RCC 7860 (cell line): ENCODE measurements at regions not wholly inside any gene's neighbourhood (a gene's known extent, or its start where the extent isn't known, plus 50 kb on each side); places are given as distances from the start of the nearest gene placed in this dataset.

Experiments used
- DNase-seq: peaks from one replicate; pipeline ENCODE4 v3.0.0-alpha.2; 2015; ENCODE audit warnings: low spot score
- FAIRE-seq: peaks from 2 replicates; lab custom pipeline; 2012; peaks lifted over from hg19 to GRCh38; lab: Jason Lieb, UNC

- FAIRE-seq (no peak), DNase-seq (no peak)
These were observed 124.6 kb upstream of the BCL2L14 start for GRCh38 chr12:11946161-11946560.

DNA sequence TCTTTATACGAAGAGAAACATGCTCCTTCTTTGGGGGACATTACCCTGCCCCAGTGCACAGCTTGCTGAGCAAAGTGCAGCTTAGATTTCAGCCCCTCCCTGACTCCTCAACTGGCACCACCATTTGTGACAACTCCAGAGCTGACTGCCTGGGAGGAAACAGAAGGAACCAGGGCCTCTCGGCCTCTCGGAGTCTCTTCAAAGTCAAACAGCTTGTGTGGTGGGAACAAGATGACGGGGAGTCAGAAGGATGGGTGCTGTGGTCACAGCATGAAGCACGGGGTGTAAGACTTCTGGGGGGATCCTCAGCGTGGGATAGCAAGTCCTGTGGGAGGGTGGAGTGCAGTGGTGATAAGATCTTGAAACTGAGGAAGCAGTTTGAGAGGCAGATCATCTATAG lies 123.5 kb upstream of the BCL2L14 start:
- no peak for FAIRE-seq
- no peak for DNase-seq

- DNase-seq (no peak), FAIRE-seq (no peak)
These were observed 120.9 kb upstream of the BCL2L14 start for GRCh38 chr12:11949738-11950411.

- FAIRE-seq = no peak
- no peak for DNase-seq
These were observed 119.5 kb upstream of the BCL2L14 start for GRCh38 chr12:11951209-11951608.

DNA sequence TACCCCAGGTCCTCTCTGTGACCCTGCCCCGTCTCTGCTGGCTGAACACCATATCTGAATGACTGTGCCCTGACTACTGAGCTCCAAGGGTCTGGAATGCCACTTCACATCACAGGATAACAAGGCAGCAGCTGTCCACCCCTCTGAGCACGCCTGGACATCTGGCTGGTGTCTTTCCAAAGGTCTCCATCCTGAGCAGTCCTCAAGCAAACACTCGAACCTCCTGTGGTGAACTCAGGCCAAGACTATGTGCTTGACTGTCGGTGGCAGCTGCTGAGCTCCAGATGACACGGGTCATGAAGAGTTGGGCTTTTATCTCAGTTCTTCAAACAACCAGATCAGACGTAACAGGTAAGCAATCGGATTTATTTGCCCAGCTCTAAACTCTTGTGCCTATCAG lies 117.2 kb upstream of the BCL2L14 start:
- FAIRE-seq (no peak), DNase-seq (no peak)

DNA sequence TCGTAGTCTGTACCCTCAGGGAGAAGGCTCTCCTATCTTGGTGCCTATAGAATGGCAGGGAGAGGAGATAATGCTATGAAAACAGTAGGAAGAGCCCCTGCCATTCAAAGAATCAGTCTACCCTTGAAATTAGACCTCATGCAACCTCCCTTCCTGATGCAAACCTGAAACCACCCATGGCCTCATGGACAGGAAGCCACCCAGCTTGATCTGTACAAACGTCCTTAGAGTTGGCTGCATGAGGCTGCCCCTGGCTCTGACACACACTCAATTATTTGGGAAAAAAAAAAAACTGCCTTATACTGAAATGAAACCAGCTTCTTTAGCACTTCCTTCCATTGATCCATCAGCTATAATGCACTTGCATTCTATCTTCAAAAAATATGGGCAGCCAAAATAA lies 116.6 kb upstream of the BCL2L14 start:
- DNase-seq (no peak), FAIRE-seq (no peak)

- FAIRE-seq = peak; percentile 86
These were observed 112.3 kb upstream of the BCL2L14 start for GRCh38 chr12:11958221-11959091.

GRCh38 chr12:11959117-11959823 lies 111.5 kb upstream of the BCL2L14 start:
- DNase-seq (peak; percentile 6), FAIRE-seq (no peak)

More at GRCh38 chr12:11958221-11959091, 112.3 kb upstream of the BCL2L14 start:
- DNase-seq = peak; percentile 82

DNA sequence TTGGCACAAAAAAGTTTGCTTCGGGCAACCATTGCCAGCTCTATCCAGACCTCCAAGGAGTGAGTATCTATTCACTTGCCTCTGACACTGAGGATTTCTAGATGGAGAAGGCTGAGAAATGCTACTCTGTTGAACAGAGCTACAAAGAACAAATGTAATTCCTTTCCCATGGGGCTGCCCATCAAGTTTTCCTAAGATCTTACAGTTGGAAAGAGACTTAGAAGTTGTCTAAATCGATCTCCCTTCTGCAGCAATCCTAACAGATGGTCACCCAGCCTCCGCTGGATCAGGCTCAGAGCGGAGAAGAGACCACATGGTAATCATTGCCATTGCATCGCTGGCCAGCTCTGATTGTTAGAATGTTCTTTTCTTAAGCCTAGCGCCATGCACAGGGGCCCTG lies 110.1 kb upstream of the BCL2L14 start:
- FAIRE-seq = no peak
- DNase-seq = no peak

DNA sequence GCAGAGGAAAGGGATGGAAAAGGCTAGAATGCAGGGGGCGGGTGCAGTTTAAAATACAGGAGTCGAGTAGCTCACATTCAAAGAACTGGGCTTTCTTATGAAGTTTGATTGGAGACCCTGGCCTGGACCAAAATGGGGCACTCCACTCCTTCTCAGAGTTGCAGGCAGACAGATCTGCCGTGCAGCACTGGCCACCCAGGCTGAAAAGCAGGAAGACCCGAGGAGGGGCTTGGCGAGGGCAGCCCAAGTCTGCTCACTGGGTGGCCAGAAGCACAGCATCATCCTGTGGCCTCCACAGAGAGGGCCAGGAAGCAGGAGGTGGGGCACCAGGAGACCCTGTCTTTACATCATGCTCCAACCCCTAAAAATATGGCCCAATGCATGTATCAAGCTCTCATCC lies 109.1 kb upstream of the BCL2L14 start:
- FAIRE-seq = no peak
- no peak for DNase-seq

DNA sequence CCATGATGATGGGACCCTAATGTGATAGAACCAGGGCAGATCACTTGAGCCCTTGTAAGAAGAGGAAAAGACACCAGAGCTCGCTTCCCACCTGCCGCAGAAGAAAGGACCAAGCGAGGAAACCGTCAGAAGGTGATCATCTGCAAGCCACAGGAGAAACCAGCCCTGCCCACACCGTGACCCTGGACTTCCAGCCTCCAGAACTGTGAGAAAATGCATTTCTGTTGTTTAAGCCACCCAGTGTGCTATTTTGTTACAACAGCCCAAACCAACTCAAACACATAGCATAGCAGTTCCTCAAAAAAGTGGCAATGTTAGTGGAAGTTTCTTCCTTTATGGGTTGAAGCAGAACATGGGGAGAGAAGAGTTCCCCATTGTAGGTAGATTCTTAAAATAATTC lies 107.9 kb upstream of the BCL2L14 start:
- no peak for FAIRE-seq

DNA sequence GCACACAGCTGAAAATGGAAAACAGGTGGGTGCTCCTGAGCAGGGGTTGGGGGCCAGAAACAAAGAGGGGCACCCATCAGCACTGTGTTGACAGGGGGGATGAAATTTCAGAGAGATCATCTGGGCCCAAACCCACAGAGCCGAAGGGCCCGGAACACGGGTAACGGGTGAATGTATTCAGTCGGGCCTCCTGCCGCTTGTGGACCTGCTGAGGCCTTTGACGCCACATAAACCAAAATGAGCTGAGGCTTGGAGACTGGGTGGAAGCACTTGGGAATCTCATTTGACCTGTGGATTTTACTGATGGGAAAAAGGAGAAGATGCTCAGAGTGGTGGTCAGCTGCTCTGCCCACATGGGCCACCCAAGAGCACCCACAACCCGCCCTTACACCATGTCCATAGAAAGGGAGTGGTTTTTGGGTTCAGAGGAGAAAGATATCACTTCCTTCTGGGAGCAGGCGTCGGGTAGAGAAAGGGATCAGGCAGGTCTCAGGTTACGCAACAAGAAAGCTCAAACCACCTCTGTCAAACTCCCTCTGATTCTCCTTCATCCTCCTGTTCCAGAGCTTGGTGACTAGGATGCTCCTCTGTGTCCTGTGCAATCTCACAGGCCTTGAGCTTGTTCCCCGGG lies 106.8 kb upstream of the BCL2L14 start:
- FAIRE-seq (no peak), DNase-seq (no peak)

More for the DNA sequence above, 107.9 kb upstream of the BCL2L14 start:
- no peak for DNase-seq

DNA sequence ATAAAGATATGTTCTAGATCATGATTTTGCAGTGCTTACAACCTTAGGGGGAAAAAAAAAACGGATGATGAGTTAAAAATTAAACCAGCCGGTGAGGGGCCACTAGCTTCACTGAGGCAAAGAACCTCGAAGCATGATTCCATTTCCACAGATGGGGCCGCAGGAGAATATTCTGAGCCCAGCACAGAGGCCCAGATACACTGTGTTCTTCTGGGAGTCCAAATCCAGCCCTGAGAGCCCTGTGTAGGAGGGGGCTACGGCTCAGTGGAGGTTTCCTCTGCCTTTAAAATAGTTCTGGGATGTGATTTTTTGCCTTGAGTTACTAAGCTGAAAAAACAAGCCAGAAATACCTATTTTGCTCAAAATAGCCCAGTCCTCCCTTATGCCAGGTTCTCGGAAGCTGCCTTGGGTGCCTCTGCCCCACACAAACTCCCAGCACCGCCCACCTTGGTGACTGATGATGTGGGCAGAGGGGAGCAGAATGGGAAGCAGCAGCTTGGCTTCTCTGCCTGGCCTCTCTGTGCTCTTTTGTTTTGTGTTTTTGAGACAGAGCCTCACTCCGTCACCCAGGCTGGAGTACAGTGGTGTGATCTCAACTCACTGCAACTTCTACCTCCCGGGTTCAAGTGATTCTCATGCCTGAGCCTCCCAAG lies 105.4 kb upstream of the BCL2L14 start:
- FAIRE-seq (no peak), DNase-seq (no peak)

DNA sequence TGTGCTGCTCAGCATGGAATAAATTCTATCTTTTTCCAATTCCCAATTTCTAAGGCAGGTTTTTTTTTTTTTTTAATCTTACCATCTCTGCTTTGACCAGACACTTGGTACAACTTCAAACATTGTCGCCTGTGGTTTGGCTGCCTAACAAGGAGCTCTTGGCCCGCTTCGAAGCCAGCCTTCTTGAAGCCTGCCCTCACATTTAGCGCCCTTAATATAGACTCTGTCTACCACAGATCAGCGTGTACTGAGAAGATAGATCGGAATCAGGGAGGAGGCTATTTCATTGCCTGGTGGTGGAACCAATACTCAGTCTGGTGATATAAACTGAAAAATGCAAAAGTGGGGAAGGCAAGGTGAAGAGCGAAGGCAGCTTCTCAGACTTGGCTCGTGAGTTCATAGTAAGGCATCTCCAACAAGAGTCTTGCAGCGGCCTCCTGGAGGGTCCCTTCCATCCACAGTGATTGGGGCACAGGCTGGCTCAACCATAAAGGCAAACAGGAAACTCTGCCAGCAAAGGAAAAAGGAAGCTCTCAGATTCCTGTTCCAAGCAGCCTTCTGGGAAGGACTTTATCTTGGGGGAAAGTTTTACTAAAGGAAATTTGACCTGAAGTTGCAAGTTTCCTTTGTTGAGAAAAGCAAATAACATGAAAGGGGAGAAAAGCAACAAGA lies 103.2 kb upstream of the BCL2L14 start:
- no peak for FAIRE-seq
- DNase-seq = no peak

GRCh38 chr12:11968048-11968383 lies 102.7 kb upstream of the BCL2L14 start:
- no peak for DNase-seq

DNA sequence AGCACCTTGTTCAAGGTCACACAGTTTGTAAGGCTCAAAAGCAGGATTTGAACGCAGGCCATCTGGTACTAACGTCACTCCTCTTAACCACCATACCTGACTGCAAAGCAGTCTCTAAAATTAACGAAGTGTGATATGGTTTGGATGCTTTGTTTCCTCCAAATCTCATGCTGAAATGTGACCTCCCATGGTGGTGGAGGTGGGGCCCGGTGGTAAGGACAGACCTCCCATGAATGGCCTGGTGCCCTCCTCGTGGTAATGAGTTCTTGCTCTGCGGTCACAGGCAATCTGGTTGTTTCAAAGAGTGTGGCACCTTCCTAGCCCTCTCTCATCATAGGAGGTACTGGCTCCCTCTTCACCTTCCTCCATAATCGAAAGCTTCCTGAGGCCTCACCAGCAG lies 102.2 kb upstream of the BCL2L14 start:
- no peak for DNase-seq
- no peak for FAIRE-seq

More at GRCh38 chr12:11968048-11968383, 102.7 kb upstream of the BCL2L14 start:
- FAIRE-seq = no peak

DNA sequence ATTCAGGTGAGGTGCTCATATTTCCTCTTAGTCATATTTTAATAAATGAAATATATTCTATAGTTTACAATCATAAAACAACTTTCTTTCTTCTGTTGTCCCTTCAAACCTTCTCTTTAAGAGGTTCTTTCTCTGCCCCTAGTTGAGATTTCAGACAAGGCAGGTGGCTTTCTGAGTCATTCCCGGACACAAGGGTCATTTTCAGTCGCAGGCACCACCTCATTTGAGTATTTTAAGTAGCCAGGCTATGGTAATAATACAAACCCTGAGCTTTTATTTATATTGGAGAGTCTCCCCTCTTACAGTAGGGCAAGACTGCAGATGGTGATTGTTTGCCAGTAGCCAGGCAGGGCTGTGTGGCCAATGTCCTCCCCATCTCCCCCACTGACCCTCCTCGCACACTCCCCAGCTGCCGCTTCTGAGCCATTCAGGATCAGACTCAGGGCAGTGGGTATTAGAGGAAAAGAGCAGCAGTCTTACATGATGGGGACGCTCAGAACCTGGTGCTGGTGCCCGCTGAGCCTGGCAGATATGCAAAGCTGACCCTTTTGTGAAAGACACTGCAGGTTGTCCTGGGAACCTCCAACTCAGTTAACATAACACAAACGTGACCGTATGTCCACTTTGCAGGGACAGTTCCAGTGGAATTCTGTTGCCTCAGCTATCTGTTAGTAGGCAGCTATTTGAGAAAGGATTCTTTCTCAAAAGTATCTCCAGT lies 101.1 kb upstream of the BCL2L14 start:
- FAIRE-seq = no peak
- DNase-seq = no peak

- DNase-seq (no peak), FAIRE-seq (no peak)
These were observed 100.6 kb upstream of the BCL2L14 start for GRCh38 chr12:11970155-11970520.

DNA sequence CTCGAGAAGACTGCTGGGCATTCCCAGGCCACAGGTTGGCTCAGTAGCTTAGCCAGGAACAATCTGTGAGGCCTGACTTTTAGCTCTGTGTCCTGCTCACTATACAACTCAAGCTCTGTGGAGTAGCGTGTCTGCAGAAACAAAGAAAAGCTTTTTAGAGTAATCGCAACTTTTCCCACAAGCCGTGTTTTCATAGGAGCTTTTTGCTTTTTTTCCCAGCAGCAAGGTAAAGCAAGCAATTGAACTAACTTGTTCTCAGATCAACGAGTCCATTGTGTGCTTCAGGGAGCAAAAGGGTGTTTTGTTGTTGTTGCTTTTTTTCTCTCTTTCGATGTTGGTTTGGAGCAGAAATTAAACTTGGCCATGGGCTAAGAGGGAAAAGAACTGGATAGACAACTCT lies 97.3 kb upstream of the BCL2L14 start:
- no peak for FAIRE-seq
- no peak for DNase-seq

DNA sequence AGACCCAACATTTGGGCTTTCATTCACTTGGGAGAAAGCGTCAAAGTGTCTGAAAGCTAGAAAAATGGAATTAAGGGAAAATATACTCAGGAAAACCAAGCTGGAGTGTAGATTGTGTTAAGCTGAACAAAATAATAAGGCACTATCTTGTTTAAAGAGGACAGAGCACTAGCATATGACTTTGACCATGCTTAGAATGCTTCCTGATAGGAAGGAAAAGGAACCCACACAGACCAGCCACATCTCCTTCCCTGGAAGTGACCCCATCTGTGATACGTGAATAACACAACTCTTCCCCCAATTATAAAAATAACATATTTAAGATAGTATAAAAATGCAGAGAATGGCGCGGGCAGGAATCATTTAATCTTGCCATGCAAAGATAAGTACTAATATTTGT lies 94.7 kb upstream of the BCL2L14 start:
- DNase-seq = no peak
- no peak for FAIRE-seq
